ENCODE measurements at regions not wholly inside any gene's neighbourhood (a gene's known extent, or its start where the extent isn't known, plus 50 kb on each side); places are given as distances from the start of the nearest gene placed in this dataset.

GRCh38 chr10:124206616-124207015 lies 113.2 kb upstream of the CHST15 start:
- no peak for TF ChIP-seq EZH2 (IDR thresholded peaks at IDR 0.05; ENCODE audit: low read depth, unreplicated experiment)
- no peak for TF ChIP-seq REST (IDR thresholded peaks at IDR 0.05; ENCODE audit: unreplicated experiment)
- TF ChIP-seq CTCF (conservative IDR thresholded peaks at IDR 0.05; ENCODE audit: low read depth in 2 of 2), result no peak
